LNCAP (cell line): ENCODE measurements at regions not wholly inside any gene's neighbourhood (a gene's known extent, or its start where the extent isn't known, plus 50 kb on each side); places are given as distances from the start of the nearest gene placed in this dataset.

Experiments used
- TF ChIP-seq, protein P1 (sequence below): fragments of 450-650 bp; IDR thresholded peaks from 2 replicates; pipeline ENCODE4 v1.5.1; 2017; ENCODE audit warnings: mild to moderate bottlenecking

- TF ChIP-seq, protein P1, sequence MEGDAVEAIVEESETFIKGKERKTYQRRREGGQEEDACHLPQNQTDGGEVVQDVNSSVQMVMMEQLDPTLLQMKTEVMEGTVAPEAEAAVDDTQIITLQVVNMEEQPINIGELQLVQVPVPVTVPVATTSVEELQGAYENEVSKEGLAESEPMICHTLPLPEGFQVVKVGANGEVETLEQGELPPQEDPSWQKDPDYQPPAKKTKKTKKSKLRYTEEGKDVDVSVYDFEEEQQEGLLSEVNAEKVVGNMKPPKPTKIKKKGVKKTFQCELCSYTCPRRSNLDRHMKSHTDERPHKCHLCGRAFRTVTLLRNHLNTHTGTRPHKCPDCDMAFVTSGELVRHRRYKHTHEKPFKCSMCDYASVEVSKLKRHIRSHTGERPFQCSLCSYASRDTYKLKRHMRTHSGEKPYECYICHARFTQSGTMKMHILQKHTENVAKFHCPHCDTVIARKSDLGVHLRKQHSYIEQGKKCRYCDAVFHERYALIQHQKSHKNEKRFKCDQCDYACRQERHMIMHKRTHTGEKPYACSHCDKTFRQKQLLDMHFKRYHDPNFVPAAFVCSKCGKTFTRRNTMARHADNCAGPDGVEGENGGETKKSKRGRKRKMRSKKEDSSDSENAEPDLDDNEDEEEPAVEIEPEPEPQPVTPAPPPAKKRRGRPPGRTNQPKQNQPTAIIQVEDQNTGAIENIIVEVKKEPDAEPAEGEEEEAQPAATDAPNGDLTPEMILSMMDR = no peak
These were observed 163.5 kb upstream of the KIF2B start for GRCh38 chr17:53659181-53659580.

DNA sequence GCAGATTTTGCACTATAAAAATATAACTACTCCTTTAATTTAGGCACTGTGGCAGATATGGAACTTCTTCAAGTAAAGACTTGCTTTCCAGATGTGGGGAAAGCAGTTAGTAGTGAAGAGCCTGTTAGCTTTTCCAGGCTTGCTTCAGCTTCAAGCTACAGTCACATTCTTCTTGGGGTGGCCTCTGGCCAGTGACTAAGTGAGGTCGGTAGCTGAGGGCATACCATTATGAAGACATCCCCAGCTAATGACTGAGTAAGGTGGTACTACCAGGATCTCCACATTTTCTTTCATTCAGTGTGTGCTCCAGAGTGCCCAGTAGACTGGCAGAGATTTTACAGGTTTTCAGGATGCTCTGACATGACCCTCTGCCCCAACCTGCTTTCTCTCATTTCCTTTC, 167.1 kb upstream of the KIF2B start:
- TF ChIP-seq, protein P1 = no peak

DNA sequence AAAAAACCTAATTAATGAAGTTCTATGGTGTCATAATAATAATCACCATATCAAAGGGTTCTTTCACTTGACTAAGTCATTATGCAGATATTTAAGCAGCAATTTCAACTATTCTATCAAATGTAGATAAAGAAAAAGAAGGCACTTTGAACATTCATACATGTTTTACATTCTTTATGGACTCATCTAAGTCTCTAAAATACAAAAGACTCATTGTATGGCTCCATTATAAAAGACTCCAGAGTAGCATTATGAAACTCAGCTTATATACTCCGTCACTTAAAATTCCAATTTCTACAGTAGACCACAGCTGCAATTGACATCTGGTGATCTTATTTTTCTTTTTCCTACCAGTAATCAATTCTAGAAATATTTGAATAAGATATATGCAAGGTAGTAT, 173.5 kb upstream of the KIF2B start:
- TF ChIP-seq, protein P1 = no peak

- TF ChIP-seq, protein P1 = no peak
These were observed 175.9 kb upstream of the KIF2B start for GRCh38 chr17:53646835-53647234.

DNA sequence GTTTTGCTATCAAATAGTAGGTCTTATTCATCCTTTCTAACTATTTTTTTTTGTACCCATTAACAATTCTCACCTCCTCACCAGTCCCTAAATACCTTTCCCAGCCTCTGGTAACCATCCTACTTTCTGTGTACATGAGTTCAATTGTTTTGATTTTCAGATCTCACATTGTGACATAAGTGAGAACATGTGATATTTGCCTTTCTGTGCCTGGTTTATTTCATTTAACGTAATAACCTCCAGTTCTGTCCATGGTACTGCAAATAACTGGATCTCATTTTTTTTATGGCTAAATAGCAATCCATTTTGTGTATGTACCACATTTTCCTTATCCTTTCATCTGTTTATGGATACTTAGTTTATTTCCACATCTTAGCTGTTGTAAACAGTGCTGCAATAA, 181.9 kb upstream of the KIF2B start:
- TF ChIP-seq, protein P1 = no peak

- TF ChIP-seq, protein P1 = no peak
These were observed 187.3 kb upstream of the KIF2B start for GRCh38 chr17:53635444-53635843.

GRCh38 chr17:53633856-53634255, 188.9 kb upstream of the KIF2B start:
- TF ChIP-seq, protein P1 = no peak

DNA sequence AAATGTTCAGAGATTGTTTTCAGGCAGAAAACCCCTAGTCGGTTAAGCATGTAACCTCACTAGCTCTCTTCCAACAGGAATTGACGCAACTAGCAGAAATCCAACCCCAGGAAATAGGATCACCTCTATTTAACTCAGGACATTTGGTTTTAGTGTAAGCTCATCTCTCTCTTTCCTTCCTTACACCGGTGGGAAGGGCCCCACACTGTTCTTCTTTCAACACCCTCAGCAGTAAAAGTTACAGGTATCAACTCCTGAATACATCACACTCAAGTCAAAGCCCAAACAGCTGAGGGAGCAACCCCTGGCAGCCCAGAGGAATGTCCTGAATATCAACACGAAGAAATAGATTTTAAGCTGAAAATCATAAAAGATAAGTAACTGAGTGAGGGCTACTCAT, 191.2 kb upstream of the KIF2B start:
- TF ChIP-seq, protein P1 = no peak
